GM19468 (cell line): ENCODE measurements at regions not wholly inside any gene's neighbourhood (a gene's known extent, or its start where the extent isn't known, plus 50 kb on each side); places are given as distances from the start of the nearest gene placed in this dataset.

Source experiments
- ATAC-seq: cut with Tn5 transposase; IDR thresholded peaks from one replicate; pipeline ENCODE4 v1.9.1; 2021; ENCODE audit warnings: mild to moderate bottlenecking, moderate library complexity, moderate number of reproducible peaks; ENCODE audit not compliant: unreplicated experiment; ENCODE audit errors: extremely low read depth

GRCh38 chr4:13316354-13316753, 167.8 kb downstream of the RAB28 start:
- no peak for ATAC-seq

- ATAC-seq, result no peak
These were observed 170.3 kb downstream of the RAB28 start for GRCh38 chr4:13313856-13314255.

- no peak for ATAC-seq
These were observed 171.9 kb downstream of the RAB28 start for GRCh38 chr4:13312264-13312663.

GRCh38 chr4:13309751-13310150, 174.4 kb downstream of the RAB28 start:
- ATAC-seq, result no peak

GRCh38 chr4:13306356-13306755, 177.8 kb downstream of the RAB28 start:
- ATAC-seq, result no peak

GRCh38 chr4:13302876-13303275, 181.3 kb downstream of the RAB28 start:
- no peak for ATAC-seq

- no peak for ATAC-seq
These were observed 184.8 kb downstream of the RAB28 start for GRCh38 chr4:13299343-13299742.

GRCh38 chr4:13298655-13299054, 185.5 kb downstream of the RAB28 start:
- ATAC-seq, result no peak

- no peak for ATAC-seq
These were observed 187.2 kb downstream of the RAB28 start for GRCh38 chr4:13296986-13297385.

- ATAC-seq, result no peak
These were observed 189.1 kb downstream of the RAB28 start for GRCh38 chr4:13294961-13295605.

GRCh38 chr4:13292372-13292771, 191.8 kb downstream of the RAB28 start:
- no peak for ATAC-seq

- no peak for ATAC-seq
These were observed 194.7 kb downstream of the RAB28 start for GRCh38 chr4:13289391-13289790.

GRCh38 chr4:13285336-13285735, 198.8 kb downstream of the RAB28 start:
- ATAC-seq, result no peak

GRCh38 chr4:13284932-13285331, 199.2 kb downstream of the RAB28 start:
- no peak for ATAC-seq

- ATAC-seq, result no peak
These were observed 207.8 kb downstream of the RAB28 start for GRCh38 chr4:13276357-13276756.

- ATAC-seq, result no peak
These were observed 215.4 kb downstream of the RAB28 start for GRCh38 chr4:13268703-13269102.

- no peak for ATAC-seq
These were observed 216.0 kb downstream of the RAB28 start for GRCh38 chr4:13268165-13268564.

GRCh38 chr4:13267091-13267490, 217.0 kb downstream of the RAB28 start:
- no peak for ATAC-seq

GRCh38 chr4:13266687-13267086, 217.5 kb downstream of the RAB28 start:
- ATAC-seq, result no peak

GRCh38 chr4:13263967-13264525, 220.1 kb downstream of the RAB28 start:
- no peak for ATAC-seq

- ATAC-seq, result no peak
These were observed 221.3 kb downstream of the RAB28 start for GRCh38 chr4:13262816-13263215.
